ENCODE measurements at regions not wholly inside any gene's neighbourhood (a gene's known extent, or its start where the extent isn't known, plus 50 kb on each side); places are given as distances from the start of the nearest gene placed in this dataset.
"Not testable (repeated sequence)": the region's sequence is repeated elsewhere in the genome, so short reads cannot be mapped to it uniquely, and the experiment has no call there.

GRCh38 chr13:73168226-73168952 lies 109.6 kb downstream of the KLF5 start:
- no peak for DNase-seq (ENCODE audit: low spot score)

GRCh38 chr13:73167028-73167820 lies 108.4 kb downstream of the KLF5 start:
- no peak for DNase-seq (ENCODE audit: low spot score)

- DNase-seq (ENCODE audit: low spot score), result no peak
Observed at GRCh38 chr13:73166204-73166603, 107.4 kb downstream of the KLF5 start.

- no peak for DNase-seq (ENCODE audit: low spot score)
Observed at GRCh38 chr13:73162912-73163911, 104.4 kb downstream of the KLF5 start.

- not testable (repeated sequence) for DNase-seq (ENCODE audit: low spot score)
Observed at GRCh38 chr13:73160371-73161031, 101.7 kb downstream of the KLF5 start.

- DNase-seq (ENCODE audit: low spot score), result no peak
Observed at GRCh38 chr13:73158851-73159250, 100.0 kb downstream of the KLF5 start.

GRCh38 chr13:73157031-73157430 lies 98.2 kb downstream of the KLF5 start:
- no peak for DNase-seq (ENCODE audit: low spot score)

- no peak for DNase-seq (ENCODE audit: low spot score)
Observed at GRCh38 chr13:73146707-73147106, 87.9 kb downstream of the KLF5 start.

- no peak for DNase-seq (ENCODE audit: low spot score)
Observed at GRCh38 chr13:73142071-73142470, 83.3 kb downstream of the KLF5 start.

GRCh38 chr13:73141292-73141771 lies 82.5 kb downstream of the KLF5 start:
- DNase-seq (ENCODE audit: low spot score), result no peak

- DNase-seq (ENCODE audit: low spot score), result no peak
Observed at GRCh38 chr13:73140801-73141200, 82.0 kb downstream of the KLF5 start.

GRCh38 chr13:73138638-73139491 lies 80.1 kb downstream of the KLF5 start:
- DNase-seq (ENCODE audit: low spot score), result no peak

GRCh38 chr13:73138276-73138637 lies 79.5 kb downstream of the KLF5 start:
- no peak for DNase-seq (ENCODE audit: low spot score)

GRCh38 chr13:73136776-73137175 lies 78.0 kb downstream of the KLF5 start:
- DNase-seq (ENCODE audit: low spot score), result no peak

GRCh38 chr13:73133531-73133930 lies 74.7 kb downstream of the KLF5 start:
- no peak for DNase-seq (ENCODE audit: low spot score)

- no peak for DNase-seq (ENCODE audit: low spot score)
Observed at GRCh38 chr13:73131247-73131646, 72.4 kb downstream of the KLF5 start.

- DNase-seq (ENCODE audit: low spot score), result no peak
Observed at GRCh38 chr13:73129023-73129422, 70.2 kb downstream of the KLF5 start.
